PC-9 (cell line): ENCODE measurements at regions not wholly inside any gene's neighbourhood (a gene's known extent, or its start where the extent isn't known, plus 50 kb on each side); places are given as distances from the start of the nearest gene placed in this dataset.

Experiments
- EZH2 ChIP-seq: fragments of 200-600 bp; sonication (generic); IDR thresholded peaks from 2 replicates; pipeline ENCODE4 v1.8.0; 2017; ENCODE audit warnings: antibody characterized with exemption, low read depth
- TF ChIP-seq, protein P1 (sequence below): fragments of 200-600 bp; sonication (generic); conservative IDR thresholded peaks from 2 replicates; pipeline ENCODE4 v1.6.1; 2017; ENCODE audit warnings: mixed run types, antibody characterized with exemption, mild to moderate bottlenecking, moderate library complexity

DNA sequence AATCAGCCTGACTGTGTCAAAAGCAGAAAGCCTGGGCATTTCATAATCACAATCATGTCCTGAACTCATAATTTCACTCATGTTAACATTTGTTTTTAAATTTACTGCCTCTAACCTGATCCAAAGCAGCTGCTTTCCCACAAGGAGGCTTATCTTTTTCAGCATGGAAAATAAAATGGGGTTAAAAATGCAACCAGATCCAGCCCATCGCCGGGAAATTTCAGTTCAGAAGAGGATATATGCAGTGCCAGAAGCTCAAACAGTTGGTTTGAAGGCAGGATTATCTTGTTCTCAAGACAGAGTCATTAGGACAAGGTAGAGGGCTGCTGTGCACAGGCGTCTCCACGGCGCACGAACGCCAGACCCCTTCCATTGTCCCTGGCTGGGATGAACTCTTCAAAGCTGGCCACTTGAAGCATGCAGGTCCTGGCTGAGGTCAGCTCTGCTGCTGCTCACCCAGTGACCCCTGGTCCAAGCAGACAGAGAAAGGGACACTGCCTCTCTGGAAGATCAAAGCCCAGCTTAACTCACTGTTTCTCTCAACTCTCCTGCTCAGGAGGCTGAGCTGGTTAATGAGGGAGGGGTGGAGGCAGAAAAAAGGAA, 191.1 kb upstream of the HEY2 start:
- TF ChIP-seq, protein P1, sequence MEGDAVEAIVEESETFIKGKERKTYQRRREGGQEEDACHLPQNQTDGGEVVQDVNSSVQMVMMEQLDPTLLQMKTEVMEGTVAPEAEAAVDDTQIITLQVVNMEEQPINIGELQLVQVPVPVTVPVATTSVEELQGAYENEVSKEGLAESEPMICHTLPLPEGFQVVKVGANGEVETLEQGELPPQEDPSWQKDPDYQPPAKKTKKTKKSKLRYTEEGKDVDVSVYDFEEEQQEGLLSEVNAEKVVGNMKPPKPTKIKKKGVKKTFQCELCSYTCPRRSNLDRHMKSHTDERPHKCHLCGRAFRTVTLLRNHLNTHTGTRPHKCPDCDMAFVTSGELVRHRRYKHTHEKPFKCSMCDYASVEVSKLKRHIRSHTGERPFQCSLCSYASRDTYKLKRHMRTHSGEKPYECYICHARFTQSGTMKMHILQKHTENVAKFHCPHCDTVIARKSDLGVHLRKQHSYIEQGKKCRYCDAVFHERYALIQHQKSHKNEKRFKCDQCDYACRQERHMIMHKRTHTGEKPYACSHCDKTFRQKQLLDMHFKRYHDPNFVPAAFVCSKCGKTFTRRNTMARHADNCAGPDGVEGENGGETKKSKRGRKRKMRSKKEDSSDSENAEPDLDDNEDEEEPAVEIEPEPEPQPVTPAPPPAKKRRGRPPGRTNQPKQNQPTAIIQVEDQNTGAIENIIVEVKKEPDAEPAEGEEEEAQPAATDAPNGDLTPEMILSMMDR = no peak
- TF ChIP-seq EZH2 = no peak
